ENCODE measurements at regions not wholly inside any gene's neighbourhood (a gene's known extent, or its start where the extent isn't known, plus 50 kb on each side); places are given as distances from the start of the nearest gene placed in this dataset.
"Not testable (repeated sequence)": the region's sequence is repeated elsewhere in the genome, so short reads cannot be mapped to it uniquely, and the experiment has no call there.

DNA sequence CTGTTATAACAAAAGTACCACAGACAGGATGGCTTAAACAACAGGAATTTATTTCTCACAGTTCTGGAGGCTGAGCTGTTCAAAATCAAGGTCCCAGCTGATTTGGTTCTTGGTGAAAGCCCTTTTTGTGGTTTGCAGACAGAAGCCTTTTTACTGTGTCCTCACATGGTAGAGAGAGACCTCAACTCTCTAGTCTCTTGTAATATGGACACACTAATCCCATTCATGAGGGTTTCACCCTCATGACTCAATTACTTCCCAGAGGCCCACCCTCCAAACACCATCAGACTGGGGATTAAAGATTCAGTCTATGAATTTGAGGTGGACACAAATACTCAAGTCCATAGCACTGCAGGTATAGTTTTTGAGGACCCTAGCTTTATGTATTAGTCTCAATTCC lies 97.3 kb upstream of the WIPF3 start:
- not testable (repeated sequence) for DNase-seq

GRCh38 chr7:29723127-29723526 lies 83.2 kb upstream of the WIPF3 start:
- not testable (repeated sequence) for DNase-seq

DNA sequence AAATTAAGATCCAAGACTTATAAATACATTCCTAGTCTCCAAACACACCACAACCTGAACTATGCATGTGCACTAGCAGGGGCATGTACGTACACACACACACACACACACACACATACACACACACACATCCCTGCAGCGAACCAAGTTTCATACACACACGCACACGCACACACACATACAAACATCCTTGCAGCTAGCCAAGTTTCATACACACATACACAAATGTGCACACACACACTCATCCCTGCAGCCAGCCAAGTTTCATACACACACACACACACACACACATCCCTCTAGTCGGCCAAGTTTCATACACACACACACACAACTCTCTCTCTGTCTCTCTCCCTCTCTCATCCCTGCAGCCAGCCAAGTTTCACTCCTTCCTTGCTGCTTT lies 82.7 kb upstream of the WIPF3 start:
- DNase-seq, result no peak

DNA sequence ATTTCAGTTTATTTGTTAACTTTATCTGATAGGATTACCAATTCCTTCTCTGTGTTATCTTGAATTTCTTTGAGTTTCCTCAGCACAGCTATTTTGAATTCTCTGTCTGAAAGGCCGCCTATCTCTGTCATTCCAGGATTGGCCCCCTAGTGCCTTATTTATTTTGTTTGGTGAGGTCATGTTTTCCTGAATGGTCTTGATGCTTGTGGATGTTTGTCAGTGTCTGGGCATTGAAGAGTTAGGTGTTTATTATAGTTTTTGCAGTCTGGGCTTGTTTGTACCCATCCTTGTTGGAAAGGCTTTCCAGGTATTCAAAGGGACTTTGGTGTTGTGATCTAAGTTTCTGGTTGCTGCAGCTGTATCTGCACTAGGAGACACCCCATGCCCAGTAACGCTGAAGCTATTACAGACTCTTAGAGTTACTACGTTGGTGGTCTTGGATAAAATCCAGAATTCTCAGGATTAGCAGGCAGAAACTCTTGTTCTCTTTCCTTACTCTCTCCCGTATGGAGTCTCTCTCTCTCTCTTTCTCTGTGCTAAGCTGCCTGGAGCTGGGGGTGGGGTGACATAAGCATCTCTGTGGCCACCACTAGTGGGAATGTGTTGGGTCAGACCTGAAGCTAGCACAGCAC lies 76.7 kb upstream of the WIPF3 start:
- not testable (repeated sequence) for DNase-seq

- no peak for DNase-seq
Measured at GRCh38 chr7:29734246-29734731, 72.0 kb upstream of the WIPF3 start.

- DNase-seq, result not testable (repeated sequence)
Measured at GRCh38 chr7:29747645-29748245, 58.6 kb upstream of the WIPF3 start.

DNA sequence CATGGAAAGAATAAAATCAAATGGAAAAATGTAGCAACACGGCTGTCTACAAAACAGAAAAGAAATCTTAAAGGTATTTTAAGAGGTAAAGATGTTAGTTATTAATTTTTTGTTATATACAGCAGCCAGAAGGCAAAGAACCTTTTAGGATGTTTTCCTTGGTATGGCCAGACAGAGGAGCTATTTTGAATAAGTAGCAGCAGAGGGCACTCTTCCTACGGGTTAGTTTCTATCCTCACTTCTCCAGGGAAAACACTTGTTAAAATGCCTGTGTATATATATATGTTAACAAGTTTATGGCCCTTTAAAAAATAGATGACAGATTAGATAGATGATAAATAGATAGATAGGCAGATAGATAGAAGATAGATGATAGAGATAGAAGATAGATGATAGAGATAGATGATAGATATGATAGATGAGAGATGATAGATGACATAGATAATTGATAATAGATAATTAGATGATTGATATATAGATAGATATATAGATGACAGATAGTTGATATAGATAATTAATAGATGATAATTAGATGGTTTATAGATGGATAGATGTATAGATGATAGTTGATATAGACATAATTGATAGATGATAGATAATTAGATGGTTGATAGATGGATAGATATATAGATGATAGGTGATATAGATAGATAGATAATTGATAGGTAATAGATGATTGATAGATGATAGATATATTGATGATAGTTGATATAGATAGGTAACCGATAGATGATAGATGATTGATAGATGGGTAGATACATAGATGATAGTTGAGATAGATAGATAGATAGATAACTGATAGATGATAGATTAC lies 57.8 kb upstream of the WIPF3 start:
- peak; percentile 31 for DNase-seq

DNA sequence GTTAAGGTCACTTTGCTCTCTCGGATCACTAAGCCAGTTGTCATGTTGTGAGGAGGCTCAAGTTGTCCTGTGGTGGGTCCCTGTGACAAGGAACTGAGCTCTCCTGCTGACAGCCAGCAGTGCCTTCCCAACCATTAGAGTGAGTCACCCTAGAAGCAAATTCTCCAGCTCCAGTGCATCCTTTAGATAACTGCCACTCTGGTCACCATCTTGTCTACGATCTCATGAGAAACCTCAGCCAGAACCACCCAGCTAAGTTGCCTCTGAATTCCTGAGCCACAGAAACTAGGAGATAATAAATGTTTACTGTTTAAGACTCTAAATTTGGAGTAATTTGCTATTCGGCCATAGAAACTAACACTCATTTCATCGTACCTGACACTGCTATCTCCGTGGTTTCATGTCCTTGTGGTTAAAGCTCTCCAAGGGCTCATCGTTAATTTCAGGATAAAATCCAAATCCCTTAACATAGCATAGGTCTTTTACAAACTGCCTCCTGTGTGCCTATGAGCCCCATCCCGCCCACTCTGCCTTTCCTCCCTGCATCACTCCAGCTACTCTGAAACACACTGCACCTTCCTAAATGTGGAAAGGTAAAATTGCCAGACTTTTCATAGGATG lies 56.5 kb upstream of the WIPF3 start:
- no peak for DNase-seq

DNA sequence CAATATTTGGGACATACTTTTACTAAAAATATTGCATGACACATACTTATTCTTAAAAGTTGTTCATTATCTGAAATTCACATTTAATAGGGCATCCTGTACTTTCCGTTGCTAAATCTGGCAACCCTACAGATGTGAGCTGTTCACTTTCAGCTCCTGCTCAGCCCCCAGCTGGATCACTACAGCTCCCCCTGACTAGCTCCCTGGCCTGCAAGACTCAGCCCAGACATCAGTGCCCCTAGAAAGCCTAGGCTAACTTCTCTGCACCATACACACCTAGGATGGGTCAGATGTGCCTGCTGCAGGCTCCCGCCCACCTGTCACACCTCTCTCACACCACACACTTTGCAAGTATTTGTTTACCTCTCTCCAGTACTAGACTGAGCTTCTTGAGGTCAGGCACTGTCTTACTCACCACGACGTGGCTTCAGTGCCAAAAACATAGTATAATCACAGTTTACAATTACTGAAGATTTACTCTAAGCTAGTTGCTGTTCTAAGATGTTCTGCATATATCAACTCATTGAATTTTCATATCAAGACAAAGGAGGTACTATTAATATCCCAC lies 55.9 kb upstream of the WIPF3 start:
- DNase-seq, result not testable (repeated sequence)

DNA sequence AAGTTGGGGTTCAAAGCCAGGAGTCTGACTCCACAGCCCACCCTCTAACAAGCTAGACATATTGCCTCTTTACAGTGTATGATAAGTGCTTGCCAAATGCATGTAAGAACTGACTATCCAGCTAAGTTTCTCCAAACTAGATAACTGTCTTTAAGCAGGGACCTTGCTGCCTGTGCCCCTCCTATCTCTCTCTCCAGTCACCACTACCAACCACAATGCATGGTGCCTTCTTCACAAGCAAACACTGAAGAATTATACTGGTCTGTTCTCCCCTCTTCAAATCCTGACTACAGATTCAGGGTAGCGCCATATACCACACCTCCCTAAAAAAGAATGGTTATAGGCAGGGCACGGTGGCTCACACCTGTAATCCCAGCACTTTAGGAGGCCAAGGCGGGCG lies 55.3 kb upstream of the WIPF3 start:
- DNase-seq, result not testable (repeated sequence)

- DNase-seq, result no peak
Measured at GRCh38 chr7:29754874-29755490, 51.3 kb upstream of the WIPF3 start.
